SH-SY5Y (cell line): ENCODE measurements at regions not wholly inside any gene's neighbourhood (a gene's known extent, or its start where the extent isn't known, plus 50 kb on each side); places are given as distances from the start of the nearest gene placed in this dataset.

Experiments used
- GATA2 ChIP-seq: IDR thresholded peaks from 2 replicates; pipeline ENCODE4 v1.6.1; 2011; ENCODE audit warnings: mild to moderate bottlenecking, low read depth, low read length
- GATA3 ChIP-seq: IDR thresholded peaks from 2 replicates; pipeline ENCODE4 v1.6.1; 2011; ENCODE audit warnings: low read depth, mild to moderate bottlenecking, low read length, moderate library complexity

DNA sequence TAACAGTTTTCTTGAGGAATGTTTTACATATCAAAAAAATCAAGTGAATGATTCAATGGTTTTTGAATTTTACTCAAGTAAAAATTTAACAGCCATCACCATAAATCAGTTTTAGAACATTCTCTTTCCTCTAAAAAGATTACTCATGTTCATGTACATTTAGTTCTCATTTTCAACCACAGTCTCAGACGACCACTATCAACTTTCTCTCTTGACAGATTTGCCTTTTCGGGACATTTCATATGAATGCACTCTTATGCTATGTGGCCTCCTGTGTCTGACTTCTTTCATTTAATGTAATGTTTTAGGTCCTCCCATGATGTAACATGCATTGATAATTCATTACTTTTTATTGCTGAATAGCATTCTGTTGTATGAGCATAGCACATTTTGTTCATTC, 309.3 kb upstream of the PLSCR5 start:
- TF ChIP-seq GATA3 (no peak), GATA2 (no peak)
